H1 (cell line): ENCODE measurements at regions not wholly inside any gene's neighbourhood (a gene's known extent, or its start where the extent isn't known, plus 50 kb on each side); places are given as distances from the start of the nearest gene placed in this dataset.

Source experiments
- CTCF ChIA-PET: fragments of 300-600 bp; sonication (Branson Sonifier 250); formaldehyde crosslinking; loops from one replicate; lab custom pipeline; 2021; ENCODE audit not compliant: partially characterized antibody; lab: Charles Lee
- POLR2A ChIA-PET: fragments of 300-600 bp; sonication (Branson Sonifier 250); formaldehyde crosslinking; loops from one replicate; lab custom pipeline; 2021; ENCODE audit warnings: inconsistent platforms; ENCODE audit not compliant: partially characterized antibody; lab: Charles Lee
- DNase-seq, 2 experiments: peaks; one replicate each; pipeline versions ENCODE4 v3.0.0 to v3.0.0-alpha.2; 2010 to 2022; ENCODE audit warnings: low spot score in 2 of 2, low read depth in 1 of 2, mixed read lengths in 1 of 2
- FAIRE-seq: peaks from 2 replicates; lab custom pipeline; 2011; peaks lifted over from hg19 to GRCh38; lab: Jason Lieb, UNC
- H2AFZ ChIP-seq: 2 replicates; pipeline ENCODE4 v1.8.1; 2012; ENCODE audit warnings: low read length, inconsistent platforms
- H2AK5ac ChIP-seq: 2 replicates; pipeline ENCODE4 v1.6.1; 2013; ENCODE audit warnings: low read depth, low read length
- H2BK120ac ChIP-seq: replicated peaks from 2 replicates; pipeline ENCODE3; 2013; ENCODE audit warnings: low read depth, low read length, inconsistent platforms
- H2BK12ac ChIP-seq: 2 replicates; pipeline ENCODE4 v1.6.1; 2013; ENCODE audit warnings: low read depth, low read length
- H2BK15ac ChIP-seq: 2 replicates; pipeline ENCODE4 v1.6.1; 2013; ENCODE audit warnings: low read length
- H2BK20ac ChIP-seq: 2 replicates; pipeline ENCODE4 v1.6.1; 2013; ENCODE audit warnings: low read length
- H2BK5ac ChIP-seq: 2 replicates; pipeline ENCODE4 v1.6.1; 2013; ENCODE audit warnings: low read depth, low read length
- H3K14ac ChIP-seq: 2 replicates; pipeline ENCODE4 v1.6.1; 2013; ENCODE audit warnings: inconsistent platforms; ENCODE audit not compliant: insufficient read length
- H3K18ac ChIP-seq: 2 replicates; pipeline ENCODE4 v1.6.1; 2013; ENCODE audit warnings: low read length; ENCODE audit errors: extremely low read depth
- H3K23ac ChIP-seq: 2 replicates; pipeline ENCODE4 v1.6.1; 2013; ENCODE audit warnings: inconsistent platforms; ENCODE audit not compliant: insufficient read length
- H3K23me2 ChIP-seq: 2 replicates; pipeline ENCODE4 v1.6.1; 2013; ENCODE audit warnings: low read depth, low read length
- H3K27ac ChIP-seq: 2 replicates; pipeline ENCODE4 v1.6.1; 2011; ENCODE audit warnings: low read depth, low read length, inconsistent platforms
- H3K27me3 ChIP-seq, 4 experiments: replicated peaks in 1 of 4; 1 replicate in 1 of 4; 2 replicates in 3 of 4; pipeline versions ENCODE4 v1.6.1 to v1.8.1; 2011 to 2013; ENCODE audit warnings: low read length in 3 of 4, mild to moderate bottlenecking in 3 of 4, inconsistent platforms in 2 of 4, mixed read lengths in 2 of 4, moderate library complexity in 1 of 4; ENCODE audit not compliant: control insufficient read depth in 3 of 4, insufficient read depth in 3 of 4; ENCODE audit errors: extremely low read depth in 1 of 4
- H3K36me3 ChIP-seq, 4 experiments: 2 replicates each; pipeline versions ENCODE4 v1.6.1 to v1.8.1; 2011 to 2013; ENCODE audit warnings: mild to moderate bottlenecking in 4 of 4, low read length in 3 of 4, moderate library complexity in 2 of 4, control low read depth in 1 of 4, inconsistent platforms in 1 of 4; ENCODE audit not compliant: insufficient read depth in 4 of 4, control insufficient read depth in 2 of 4
- H3K4ac ChIP-seq: replicated peaks from 2 replicates; pipeline ENCODE3; 2013; ENCODE audit warnings: low read length, low read depth, mixed read lengths, inconsistent platforms; ENCODE audit not compliant: insufficient read length
- H3K4me1 ChIP-seq, 4 experiments: replicated peaks in 1 of 4; 1 replicate in 1 of 4; 2 replicates in 3 of 4; pipeline versions ENCODE4 v1.6.1 to v1.8.1; 2011 to 2013; ENCODE audit warnings: low read length in 3 of 4, inconsistent platforms in 2 of 4, mixed read lengths in 1 of 4; ENCODE audit not compliant: insufficient read depth in 4 of 4, control insufficient read depth in 3 of 4
- H3K4me2 ChIP-seq, 2 experiments: 2 replicates each; pipeline versions ENCODE4 v1.6.1 to v1.8.1; 2011 to 2013; ENCODE audit warnings: low read depth in 2 of 2, low read length in 2 of 2, control low read depth in 1 of 2, inconsistent platforms in 1 of 2, mild to moderate bottlenecking in 1 of 2; ENCODE audit not compliant: insufficient read depth in 1 of 2
- H3K4me3 ChIP-seq, 4 experiments: fragments of 200-600, 300-600 bp in 1 of 4; sonication (generic), shearing (Covaris generic), sonication (Bioruptor Twin) in 1 of 4; 2 replicates each; pipeline versions ENCODE4 v1.5.1 to v1.8.1; 2011 to 2016; ENCODE audit warnings: low read length in 4 of 4, low read depth in 3 of 4, control low read depth in 2 of 4, inconsistent platforms in 2 of 4, mild to moderate bottlenecking in 2 of 4, mixed read lengths in 1 of 4, moderate library complexity in 1 of 4; ENCODE audit not compliant: insufficient read depth in 2 of 4; ENCODE audit errors: extremely low read depth in 1 of 4
- H3K56ac ChIP-seq: replicated peaks from 2 replicates; pipeline ENCODE3; 2013; ENCODE audit warnings: low read depth, mild to moderate bottlenecking, mixed read lengths, low read length, inconsistent platforms; ENCODE audit not compliant: insufficient read length
- H3K79me1 ChIP-seq: 2 replicates; pipeline ENCODE4 v1.6.1; 2013; ENCODE audit warnings: low read depth, low read length, control low read depth
- H3K79me2 ChIP-seq, 2 experiments: 2 replicates each; pipeline versions ENCODE4 v1.6.1 to v1.8.1; 2012 to 2013; ENCODE audit warnings: low read length in 2 of 2, mild to moderate bottlenecking in 2 of 2, inconsistent platforms in 1 of 2; ENCODE audit not compliant: insufficient read depth in 2 of 2, control insufficient read depth in 1 of 2
- H3K9ac ChIP-seq, 4 experiments: replicated peaks in 1 of 4; 1 replicate in 1 of 4; 2 replicates in 3 of 4; pipeline versions ENCODE4 v1.6.1 to v1.8.1; 2011 to 2013; ENCODE audit warnings: low read depth in 3 of 4, low read length in 3 of 4, control low read depth in 2 of 4, mild to moderate bottlenecking in 2 of 4, moderate library complexity in 2 of 4, inconsistent platforms in 1 of 4; ENCODE audit errors: extremely low read depth in 1 of 4
- H3K9me3 ChIP-seq, 2 experiments: 2 replicates each; pipeline versions ENCODE4 v1.6.1 to v1.8.1; 2012 to 2013; ENCODE audit warnings: mild to moderate bottlenecking in 2 of 2, moderate library complexity in 2 of 2, control low read depth in 1 of 2, inconsistent platforms in 1 of 2, low read depth in 1 of 2, low read length in 1 of 2, mixed read lengths in 1 of 2; ENCODE audit not compliant: insufficient read depth in 2 of 2
- H4K20me1 ChIP-seq, 2 experiments: replicated peaks in 1 of 2; 2 replicates each; pipeline versions ENCODE3 to v1.8.1; 2011 to 2013; ENCODE audit warnings: inconsistent platforms in 2 of 2, low read length in 2 of 2, mild to moderate bottlenecking in 1 of 2; ENCODE audit not compliant: insufficient read depth in 2 of 2, control insufficient read depth in 1 of 2
- H4K5ac ChIP-seq: 2 replicates; pipeline ENCODE4 v1.6.1; 2013; ENCODE audit warnings: low read length, low read depth, mixed read lengths, inconsistent platforms; ENCODE audit not compliant: insufficient read length
- H4K8ac ChIP-seq: 2 replicates; pipeline ENCODE4 v1.8.0; 2013; ENCODE audit warnings: mild to moderate bottlenecking, moderate library complexity, low read length, inconsistent platforms; ENCODE audit not compliant: insufficient read depth; ENCODE audit errors: extremely low read depth
- H4K91ac ChIP-seq: replicated peaks from 2 replicates; pipeline ENCODE3; 2013; ENCODE audit warnings: low read length, mixed read lengths, inconsistent platforms; ENCODE audit not compliant: insufficient read length
- CTBP2 ChIP-seq: IDR thresholded peaks from 2 replicates; pipeline ENCODE4 v1.7.0; 2011; ENCODE audit warnings: borderline replicate concordance, mild to moderate bottlenecking, moderate library complexity, mixed read lengths, low read length; ENCODE audit not compliant: insufficient read depth, insufficient read length
- EGR1 ChIP-seq: IDR thresholded peaks from 2 replicates; pipeline ENCODE4 v1.6.1; 2011; ENCODE audit warnings: low read depth, low read length, borderline replicate concordance
- RXRA ChIP-seq: IDR thresholded peaks from 2 replicates; pipeline ENCODE4 v1.6.1; 2011; ENCODE audit warnings: low read depth, mild to moderate bottlenecking, low read length, moderate library complexity; ENCODE audit not compliant: insufficient read depth
- SUZ12 ChIP-seq: fragments of 200-600 bp; sonication (generic); IDR thresholded peaks from 2 replicates; pipeline ENCODE4 v1.6.1; 2012; ENCODE audit warnings: mild to moderate bottlenecking, inconsistent platforms, low read length, moderate library complexity, mixed read lengths
- TEAD4 ChIP-seq: IDR thresholded peaks from 2 replicates; pipeline ENCODE4 v1.6.1; 2012; ENCODE audit warnings: low read depth, low read length, inconsistent platforms, mixed read lengths

- POLR2A ChIA-PET, result interaction anchor here (0.7 kb wide), 1 partner anchor 19 kb away, joined by 3 read pairs; no protein-coding TSS in a partner anchor
Observed at GRCh38 chr12:113630625-113631024, 159.0 kb upstream of the LHX5 start.

More at GRCh38 chr12:113630625-113631024, 159.0 kb upstream of the LHX5 start:
- Histone ChIP-seq H3K18ac (no peak overlapping the region), H2AK5ac (no peak overlapping the region), H3K4ac (no peak overlapping the region), H3K4me3 (no peak overlapping the region), H3K4me1 (peaks cover 0 to 5% (median 3%) of the 10 kb centered on the region in 4 experiments; a peak in 4 of 7 replicates), H2BK20ac (no peak overlapping the region), H3K9me3 (peaks cover 13 to 15% of the 10 kb centered on the region in 2 experiments), H3K36me3 (no peaks in the 10 kb centered on the region; a peak in 1 of 8 replicates), H3K56ac (no peak overlapping the region), H3K4me2 (no peak overlapping the region), H4K5ac (no peak overlapping the region), H2BK15ac (no peak overlapping the region), H3K27ac (no peak overlapping the region), H4K8ac (no peak overlapping the region), H3K27me3 (no peaks in the 10 kb centered on the region), H2BK12ac (no peak overlapping the region), H2BK5ac (no peak overlapping the region), H3K79me2 (no peaks in the 10 kb centered on the region), H2AFZ (no peak overlapping the region), H3K23ac (no peak overlapping the region), H2BK120ac (no peak overlapping the region), H3K79me1 (no peaks in the 10 kb centered on the region), H3K14ac (no peak overlapping the region)
- DNase-seq (no peak), FAIRE-seq (no peak)
- CTCF ChIA-PET, result interaction anchor here (1.5 kb wide), 1 partner anchor 136 kb away, joined by 3 read pairs; no protein-coding TSS in a partner anchor
- no peak for TF ChIP-seq TEAD4
- no peak for TF ChIP-seq SUZ12
- TF ChIP-seq EGR1, result no peak
- no peak for TF ChIP-seq RXRA
- no peak for TF ChIP-seq CTBP2
- TF ChIP-seq, all 59 proteins: peak for 0
- no peaks in the 10 kb centered on the region for H4K20me1 ChIP-seq
- no peaks in the 10 kb centered on the region for H3K23me2 ChIP-seq
- H3K9ac ChIP-seq, result no peak overlapping the region
- no peak overlapping the region for H4K91ac ChIP-seq
